H9 (cell line): ENCODE measurements at regions not wholly inside any gene's neighbourhood (a gene's known extent, or its start where the extent isn't known, plus 50 kb on each side); places are given as distances from the start of the nearest gene placed in this dataset.

ENCODE experiments used
- DNase-seq: peaks from one replicate; pipeline ENCODE4 v3.0.0-alpha.2; 2017
- H2AFZ ChIP-seq: one replicate; pipeline ENCODE4 v1.6.1; 2013; ENCODE audit warnings: mild to moderate bottlenecking, low read length, control low read depth, moderate library complexity
- H2AK5ac ChIP-seq: 2 replicates; pipeline ENCODE4 v1.6.1; 2013; ENCODE audit warnings: low read length, control low read depth, mixed read lengths; ENCODE audit not compliant: insufficient read length
- H2BK120ac ChIP-seq: one replicate; pipeline ENCODE4 v1.6.1; 2013; ENCODE audit warnings: low read depth, mild to moderate bottlenecking, low read length, control low read depth, inconsistent platforms; ENCODE audit not compliant: poor library complexity, severe bottlenecking
- H2BK12ac ChIP-seq: 2 replicates; pipeline ENCODE4 v1.6.1; 2013; ENCODE audit warnings: low read length, control low read depth, mixed read lengths, low read depth; ENCODE audit not compliant: insufficient read length
- H2BK15ac ChIP-seq: 2 replicates; pipeline ENCODE4 v1.6.1; 2013; ENCODE audit warnings: low read depth, low read length, control low read depth
- H2BK20ac ChIP-seq: one replicate; pipeline ENCODE4 v1.6.1; 2013; ENCODE audit warnings: low read depth, mild to moderate bottlenecking, low read length, control low read depth, inconsistent platforms; ENCODE audit not compliant: poor library complexity, severe bottlenecking
- H2BK5ac ChIP-seq: 2 replicates; pipeline ENCODE4 v1.6.1; 2013; ENCODE audit warnings: low read length, control low read depth, mixed read lengths; ENCODE audit not compliant: insufficient read length
- H3K14ac ChIP-seq: 2 replicates; pipeline ENCODE4 v1.6.1; 2013; ENCODE audit warnings: low read length, control low read depth; ENCODE audit not compliant: insufficient read depth
- H3K18ac ChIP-seq: 2 replicates; pipeline ENCODE4 v1.6.1; 2013; ENCODE audit warnings: low read depth, mild to moderate bottlenecking, mixed read lengths, low read length, control low read depth; ENCODE audit not compliant: insufficient read length
- H3K23ac ChIP-seq: 2 replicates; pipeline ENCODE4 v1.6.1; 2013; ENCODE audit warnings: low read length, control low read depth, mixed read lengths, low read depth; ENCODE audit not compliant: insufficient read length
- H3K23me2 ChIP-seq: 2 replicates; pipeline ENCODE4 v1.6.1; 2013; ENCODE audit warnings: low read depth, mild to moderate bottlenecking, mixed read lengths, low read length, control low read depth; ENCODE audit not compliant: insufficient read length, poor library complexity, severe bottlenecking
- H3K27ac ChIP-seq: 2 replicates; pipeline ENCODE4 v1.5.1; 2013; ENCODE audit warnings: low read length, control low read depth, mixed read lengths, low read depth; ENCODE audit not compliant: insufficient read length
- H3K27me3 ChIP-seq: 2 replicates; pipeline ENCODE4 v1.6.1; 2013; ENCODE audit warnings: low read length, control low read depth, inconsistent platforms; ENCODE audit not compliant: insufficient read depth
- H3K4ac ChIP-seq: 2 replicates; pipeline ENCODE4 v1.6.1; 2013; ENCODE audit warnings: low read depth, mild to moderate bottlenecking, control low read depth, inconsistent platforms, low read length, moderate library complexity
- H3K4me1 ChIP-seq: 2 replicates; pipeline ENCODE4 v1.6.1; 2013; ENCODE audit warnings: low read length, control low read depth, inconsistent platforms; ENCODE audit not compliant: insufficient read depth
- H3K4me2 ChIP-seq: 2 replicates; pipeline ENCODE4 v1.6.1; 2013; ENCODE audit warnings: low read length, control low read depth, mixed read lengths; ENCODE audit not compliant: insufficient read length, insufficient read depth
- H3K56ac ChIP-seq: 2 replicates; pipeline ENCODE4 v1.6.1; 2013; ENCODE audit warnings: low read depth, mild to moderate bottlenecking, mixed read lengths, low read length, control low read depth; ENCODE audit not compliant: insufficient read length
- H3K79me1 ChIP-seq: 2 replicates; pipeline ENCODE4 v1.6.1; 2013; ENCODE audit warnings: low read depth, mild to moderate bottlenecking, moderate library complexity, low read length, control low read depth, inconsistent platforms; ENCODE audit not compliant: insufficient read depth, poor library complexity, severe bottlenecking
- H3K79me2 ChIP-seq: 2 replicates; pipeline ENCODE4 v1.6.1; 2013; ENCODE audit warnings: low read length, control low read depth, inconsistent platforms; ENCODE audit not compliant: insufficient read depth
- H3K9ac ChIP-seq: 2 replicates; pipeline ENCODE4 v1.6.1; 2013; ENCODE audit warnings: low read length, control low read depth, mixed read lengths; ENCODE audit not compliant: insufficient read length; ENCODE audit errors: extremely low read depth
- H3K9me3 ChIP-seq: one replicate; pipeline ENCODE4 v1.6.1; 2013; ENCODE audit warnings: low read depth, low read length, inconsistent platforms; ENCODE audit not compliant: control insufficient read depth
- H3T11ph ChIP-seq: one replicate; pipeline ENCODE4 v1.6.1; 2013; ENCODE audit warnings: mild to moderate bottlenecking, low read length, control low read depth, inconsistent platforms
- H4K20me1 ChIP-seq: one replicate; pipeline ENCODE4 v1.6.1; 2013; ENCODE audit not compliant: control insufficient read depth, insufficient read length, insufficient read depth
- H4K5ac ChIP-seq: 2 replicates; pipeline ENCODE4 v1.6.1; 2013; ENCODE audit warnings: low read depth, mild to moderate bottlenecking, mixed read lengths, low read length, control low read depth; ENCODE audit not compliant: insufficient read length
- H4K8ac ChIP-seq: replicated peaks from 2 replicates; pipeline ENCODE4 v1.6.1; 2013; ENCODE audit warnings: low read length, control low read depth, mixed read lengths, low read depth; ENCODE audit not compliant: insufficient read length
- H4K91ac ChIP-seq: 2 replicates; pipeline ENCODE4 v1.6.1; 2013; ENCODE audit warnings: low read depth, mild to moderate bottlenecking, moderate library complexity, mixed read lengths, low read length, control low read depth; ENCODE audit not compliant: insufficient read length
- H3K27ac Mint-ChIP-seq, 3 experiments: 2 replicates in 2 of 3; 3 replicates in 1 of 3; pipeline ENCODE4 v1.8.0; 2020 to 2021; ENCODE audit warnings: mixed read lengths in 3 of 3, mild to moderate bottlenecking in 1 of 3, moderate library complexity in 1 of 3
- H3K27me3 Mint-ChIP-seq: 2 replicates; pipeline ENCODE4 v1.8.0; 2021; ENCODE audit warnings: low read depth, mild to moderate bottlenecking, moderate library complexity, mixed read lengths
- H3K36me3 Mint-ChIP-seq, 3 experiments: 2 replicates in 2 of 3; 3 replicates in 1 of 3; pipeline ENCODE4 v1.8.0; 2020 to 2021; ENCODE audit warnings: low read depth in 3 of 3, mixed read lengths in 3 of 3; ENCODE audit not compliant: insufficient read depth in 1 of 3
- H3K4me1 Mint-ChIP-seq, 2 experiments: 2 replicates each; pipeline ENCODE4 v1.8.0; 2020; ENCODE audit warnings: mixed read lengths in 2 of 2
- H3K4me3 Mint-ChIP-seq, 2 experiments: 2 replicates in 1 of 2; 3 replicates in 1 of 2; pipeline ENCODE4 v1.8.0; 2020 to 2021; ENCODE audit warnings: mild to moderate bottlenecking in 2 of 2, mixed read lengths in 2 of 2, moderate library complexity in 1 of 2
- H3K9me3 Mint-ChIP-seq, 2 experiments: 2 replicates in 1 of 2; 3 replicates in 1 of 2; pipeline ENCODE4 v1.8.0; 2020; ENCODE audit warnings: mild to moderate bottlenecking in 2 of 2, mixed read lengths in 2 of 2, moderate library complexity in 1 of 2
- WGBS: extraction: QIAGEN DNeasy Blood & Tissue Kit; methylation state at CpG from one replicate; pipeline ENCODE4 v1.1.7; 2013; ENCODE audit warnings: missing lambda C conversion rate, low lambda C conversion rate, mixed read lengths; ENCODE audit not compliant: insufficient read length; ENCODE audit errors: extremely low coverage; 5-methylcytosine and 5-hydroxymethylcytosine counted together
- TF ChIP-seq, protein P1 (sequence below): fragments of 200-600 bp; sonication (generic); conservative IDR thresholded peaks from 3 replicates; pipeline ENCODE4 v1.8.0; 2021; ENCODE audit warnings: antibody characterized with exemption, mild to moderate bottlenecking

DNA sequence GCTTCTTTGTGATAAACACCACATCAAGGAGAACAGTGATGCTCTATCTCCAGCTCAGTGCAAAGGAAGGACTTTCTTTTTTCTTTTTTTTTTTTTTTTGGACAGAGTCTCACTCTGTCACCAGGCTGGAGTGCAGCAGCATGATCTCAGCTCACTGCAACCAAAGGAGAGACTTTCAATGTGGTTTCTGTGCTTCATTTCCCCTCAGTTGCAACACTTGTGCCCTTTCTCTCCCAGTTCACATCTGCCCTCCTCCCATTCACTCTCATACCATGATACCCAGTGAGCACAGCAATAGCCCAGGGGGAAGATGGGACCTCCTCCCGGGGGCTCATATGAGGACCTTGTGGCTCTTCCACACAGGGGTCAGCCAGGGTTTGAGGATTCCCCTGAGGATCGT is 110.0 kb downstream of the MTRR start:
- Histone ChIP-seq H2BK5ac (no peak overlapping the region), H3K27ac (no peak overlapping the region), H3K27me3 (no peaks in the 10 kb centered on the region; the same call in 1 of the 2 replicates), H3K14ac (no peak overlapping the region; the same call in 1 of the 2 replicates), H2BK120ac (no peak overlapping the region), H4K5ac (no peak overlapping the region), H3K23me2 (no peaks in the 10 kb centered on the region), H3K23ac (no peak overlapping the region), H3T11ph (no peak overlapping the region), H2AK5ac (no peak overlapping the region), H3K9ac (no peak overlapping the region), H3K79me2 (no peaks in the 10 kb centered on the region), H4K91ac (no peak overlapping the region), H3K9me3 (no peaks in the 10 kb centered on the region), H2BK12ac (no peak overlapping the region), H4K8ac (no peak overlapping the region), H2BK20ac (no peak overlapping the region), H4K20me1 (no peaks in the 10 kb centered on the region), H2AFZ (no peak overlapping the region), H3K79me1 (no peaks in the 10 kb centered on the region), H3K4me2 (no peak overlapping the region), H3K4ac (no peak overlapping the region), H3K56ac (no peak overlapping the region), H2BK15ac (no peak overlapping the region), H3K18ac (no peak overlapping the region), H3K4me1 (no peaks in the 10 kb centered on the region)
- Mint-ChIP-seq H3K9me3 (no peaks in the 10 kb centered on the region), H3K36me3 (no peaks in the 10 kb centered on the region; a peak in 1 of 7 replicates), H3K4me1 (no peaks in the 10 kb centered on the region), H3K4me3 (no peak overlapping the region), H3K27ac (0 out of 7 replicates have a peak overlapping the region, but pooled peaks of 1 of the 3 experiments have one; percentile 47), H3K27me3 (no peaks in the 10 kb centered on the region; the same call in none of the 2 replicates)
- DNase-seq: no peak
- TF ChIP-seq, protein P1, sequence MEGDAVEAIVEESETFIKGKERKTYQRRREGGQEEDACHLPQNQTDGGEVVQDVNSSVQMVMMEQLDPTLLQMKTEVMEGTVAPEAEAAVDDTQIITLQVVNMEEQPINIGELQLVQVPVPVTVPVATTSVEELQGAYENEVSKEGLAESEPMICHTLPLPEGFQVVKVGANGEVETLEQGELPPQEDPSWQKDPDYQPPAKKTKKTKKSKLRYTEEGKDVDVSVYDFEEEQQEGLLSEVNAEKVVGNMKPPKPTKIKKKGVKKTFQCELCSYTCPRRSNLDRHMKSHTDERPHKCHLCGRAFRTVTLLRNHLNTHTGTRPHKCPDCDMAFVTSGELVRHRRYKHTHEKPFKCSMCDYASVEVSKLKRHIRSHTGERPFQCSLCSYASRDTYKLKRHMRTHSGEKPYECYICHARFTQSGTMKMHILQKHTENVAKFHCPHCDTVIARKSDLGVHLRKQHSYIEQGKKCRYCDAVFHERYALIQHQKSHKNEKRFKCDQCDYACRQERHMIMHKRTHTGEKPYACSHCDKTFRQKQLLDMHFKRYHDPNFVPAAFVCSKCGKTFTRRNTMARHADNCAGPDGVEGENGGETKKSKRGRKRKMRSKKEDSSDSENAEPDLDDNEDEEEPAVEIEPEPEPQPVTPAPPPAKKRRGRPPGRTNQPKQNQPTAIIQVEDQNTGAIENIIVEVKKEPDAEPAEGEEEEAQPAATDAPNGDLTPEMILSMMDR: no peak
- WGBS: no CpG with 5 or more reads among the region's 2 CpGs
